ENCODE measurements at regions not wholly inside any gene's neighbourhood (a gene's known extent, or its start where the extent isn't known, plus 50 kb on each side); places are given as distances from the start of the nearest gene placed in this dataset.

DNA sequence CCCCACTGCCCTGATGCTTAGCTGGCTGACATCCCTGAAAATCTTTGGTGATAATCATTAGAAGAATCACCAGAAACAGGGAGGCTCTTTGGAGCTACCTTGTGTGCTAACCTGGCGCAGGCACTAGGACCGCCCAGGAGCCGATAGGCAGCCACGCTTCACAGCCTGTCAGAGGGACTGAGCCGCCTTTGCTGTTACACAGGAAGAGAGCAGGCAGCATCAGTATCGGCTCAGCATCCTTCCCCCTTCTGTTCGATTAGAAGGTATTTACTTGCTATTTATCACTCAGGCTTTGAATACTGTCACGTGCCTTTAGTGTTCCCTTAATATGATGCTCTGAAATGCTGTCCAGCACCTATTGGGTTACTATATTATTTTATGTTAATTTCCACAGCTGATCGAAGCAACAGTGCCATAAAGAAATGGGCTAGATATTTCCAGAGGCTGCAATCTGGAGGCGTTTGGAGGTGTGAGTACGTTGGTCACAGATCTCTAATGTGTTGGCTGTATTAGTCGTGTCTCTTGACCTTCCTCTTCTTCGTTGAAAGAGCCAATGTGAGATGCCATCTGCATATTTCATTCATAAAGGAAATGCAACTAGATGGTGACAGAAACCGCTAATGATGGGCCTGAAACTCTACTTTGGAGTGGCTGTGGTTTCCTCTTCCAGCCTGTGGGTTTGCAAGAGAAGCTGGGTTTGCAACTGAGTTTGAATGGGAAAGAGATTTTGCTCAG lies 110.4 kb upstream of the RAB27B start:
- Histone ChIP-seq H3K9me3 (ENCODE audit: control insufficient read depth in 1 of 2, low read length in 2 of 2) (no peaks in the 10 kb centered on the region), H3K4me3 (ENCODE audit: low read depth in 1 of 2, low read length in 2 of 2) (peak overlapping the region in 1 of 2 donors; percentile 31), H3K36me3 (ENCODE audit: control insufficient read depth in 1 of 2, insufficient read depth in 2 of 2, low read length in 2 of 2) (no peaks in the 10 kb centered on the region), H3K27ac (ENCODE audit: low read length) (no peak overlapping the region), H3K27me3 (ENCODE audit: low read depth, low read length) (no peaks in the 10 kb centered on the region), H3K4me1 (ENCODE audit: control insufficient read depth in 1 of 2, insufficient read depth in 2 of 2, low read length in 2 of 2) (peaks cover 0 to 3% of the 10 kb centered on the region in 2 donors)

DNA sequence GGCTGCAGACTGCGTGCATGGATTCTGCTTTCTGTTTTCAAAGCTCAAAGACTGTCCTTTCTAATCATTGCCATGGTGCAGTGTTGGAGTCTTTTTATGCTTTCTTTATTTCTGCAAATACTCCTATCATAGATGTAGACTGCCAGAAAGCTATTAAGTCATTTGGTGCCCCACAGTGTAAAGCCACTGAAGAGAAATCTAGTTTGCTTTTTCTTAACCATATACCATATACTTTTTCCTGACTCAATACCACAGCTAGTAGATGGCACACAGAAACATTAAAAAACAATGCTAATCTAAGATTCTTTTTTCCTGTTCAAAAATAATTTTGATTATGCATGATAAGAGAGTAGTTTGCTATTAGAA lies 109.9 kb upstream of the RAB27B start:
- H3K36me3 ChIP-seq (ENCODE audit: control insufficient read depth in 1 of 2, insufficient read depth in 2 of 2, low read length in 2 of 2): no peaks in the 10 kb centered on the region
- no peak overlapping the region for H3K4me3 ChIP-seq (ENCODE audit: low read depth in 1 of 2, low read length in 2 of 2)
- no peaks in the 10 kb centered on the region for H3K9me3 ChIP-seq (ENCODE audit: control insufficient read depth in 1 of 2, low read length in 2 of 2)
- peaks cover 0 to 3% of the 10 kb centered on the region in 2 donors for H3K4me1 ChIP-seq (ENCODE audit: control insufficient read depth in 1 of 2, insufficient read depth in 2 of 2, low read length in 2 of 2)
- no peak overlapping the region for H3K27ac ChIP-seq (ENCODE audit: low read length)
- H3K27me3 ChIP-seq (ENCODE audit: low read depth, low read length): no peaks in the 10 kb centered on the region

DNA sequence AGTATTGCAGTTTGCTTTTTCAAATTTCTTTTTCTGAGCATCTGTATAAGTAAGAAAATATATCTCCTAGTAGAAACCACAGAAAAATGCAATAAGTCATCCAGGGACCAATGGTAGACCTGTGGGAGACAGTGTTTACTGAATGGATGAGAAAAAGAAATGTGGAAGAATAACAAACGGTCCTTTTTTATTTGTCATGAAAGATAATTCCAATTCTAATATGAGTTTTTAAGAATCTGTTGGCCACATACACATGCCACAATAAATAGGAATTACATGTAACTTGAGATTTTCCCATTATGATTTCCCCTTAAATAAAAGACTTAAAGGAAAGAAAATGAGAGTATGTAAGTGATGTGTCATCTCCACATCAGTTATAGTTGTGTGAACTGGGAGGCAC lies 107.7 kb upstream of the RAB27B start:
- no peak overlapping the region for H3K27ac ChIP-seq (ENCODE audit: low read length)
- no peaks in the 10 kb centered on the region for H3K27me3 ChIP-seq (ENCODE audit: low read depth, low read length)
- peaks cover 0 to 3% of the 10 kb centered on the region in 2 donors for H3K4me1 ChIP-seq (ENCODE audit: control insufficient read depth in 1 of 2, insufficient read depth in 2 of 2, low read length in 2 of 2)
- H3K36me3 ChIP-seq (ENCODE audit: control insufficient read depth in 1 of 2, insufficient read depth in 2 of 2, low read length in 2 of 2): no peaks in the 10 kb centered on the region
- no peak overlapping the region for H3K4me3 ChIP-seq (ENCODE audit: low read depth in 1 of 2, low read length in 2 of 2)
- H3K9me3 ChIP-seq (ENCODE audit: control insufficient read depth in 1 of 2, low read length in 2 of 2): no peaks in the 10 kb centered on the region

DNA sequence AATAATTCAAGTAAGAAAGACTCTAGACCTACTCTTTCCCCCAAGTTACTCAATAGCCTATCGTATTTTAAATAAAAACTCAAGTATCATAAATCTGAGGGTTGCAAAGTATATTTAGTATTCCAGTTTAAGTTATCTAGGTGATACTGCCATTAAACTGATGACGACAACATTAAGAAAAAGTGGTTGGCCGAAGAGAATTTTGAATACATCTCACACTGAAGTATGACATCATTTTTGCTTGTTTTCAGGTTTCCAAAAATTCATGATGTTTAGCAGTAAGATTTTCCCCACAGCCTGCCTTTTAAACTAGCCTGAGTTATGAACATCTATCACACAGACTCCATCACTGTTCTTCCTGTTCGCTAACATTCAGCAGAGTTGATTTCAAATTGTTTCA lies 102.1 kb upstream of the RAB27B start:
- no peaks in the 10 kb centered on the region for H3K27me3 ChIP-seq (ENCODE audit: low read depth, low read length)
- no peak overlapping the region for H3K27ac ChIP-seq (ENCODE audit: low read length)
- no peaks in the 10 kb centered on the region for H3K4me1 ChIP-seq (ENCODE audit: control insufficient read depth in 1 of 2, insufficient read depth in 2 of 2, low read length in 2 of 2)
- H3K4me3 ChIP-seq (ENCODE audit: low read depth in 1 of 2, low read length in 2 of 2): no peak overlapping the region
- no peaks in the 10 kb centered on the region for H3K36me3 ChIP-seq (ENCODE audit: control insufficient read depth in 1 of 2, insufficient read depth in 2 of 2, low read length in 2 of 2)
- no peaks in the 10 kb centered on the region for H3K9me3 ChIP-seq (ENCODE audit: control insufficient read depth in 1 of 2, low read length in 2 of 2)

DNA sequence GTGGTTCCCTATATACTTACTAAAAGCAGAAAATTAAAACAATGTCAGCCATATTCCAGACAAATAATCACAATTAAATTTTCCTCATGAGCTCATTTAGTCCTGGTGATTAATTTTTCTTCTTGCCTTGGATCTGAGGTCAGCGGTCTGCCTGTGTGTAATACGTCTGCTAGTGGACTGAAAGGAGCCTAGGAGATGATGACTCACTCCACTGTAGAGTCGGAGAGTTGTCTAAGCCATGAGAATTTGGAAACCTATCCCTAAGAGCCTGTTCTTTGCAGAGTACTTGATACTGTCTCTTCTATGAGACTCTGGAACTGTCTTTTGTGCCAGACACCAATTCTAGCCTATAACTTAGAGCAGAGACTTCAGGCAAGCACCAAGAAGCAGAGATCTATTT lies 94.2 kb upstream of the RAB27B start:
- H3K27me3 ChIP-seq (ENCODE audit: low read depth, low read length): no peaks in the 10 kb centered on the region
- no peaks in the 10 kb centered on the region for H3K36me3 ChIP-seq (ENCODE audit: control insufficient read depth in 1 of 2, insufficient read depth in 2 of 2, low read length in 2 of 2)
- H3K27ac ChIP-seq (ENCODE audit: low read length): no peak overlapping the region
- no peaks in the 10 kb centered on the region for H3K4me1 ChIP-seq (ENCODE audit: control insufficient read depth in 1 of 2, insufficient read depth in 2 of 2, low read length in 2 of 2)
- H3K9me3 ChIP-seq (ENCODE audit: control insufficient read depth in 1 of 2, low read length in 2 of 2): no peaks in the 10 kb centered on the region
- no peak overlapping the region for H3K4me3 ChIP-seq (ENCODE audit: low read depth in 1 of 2, low read length in 2 of 2)

DNA sequence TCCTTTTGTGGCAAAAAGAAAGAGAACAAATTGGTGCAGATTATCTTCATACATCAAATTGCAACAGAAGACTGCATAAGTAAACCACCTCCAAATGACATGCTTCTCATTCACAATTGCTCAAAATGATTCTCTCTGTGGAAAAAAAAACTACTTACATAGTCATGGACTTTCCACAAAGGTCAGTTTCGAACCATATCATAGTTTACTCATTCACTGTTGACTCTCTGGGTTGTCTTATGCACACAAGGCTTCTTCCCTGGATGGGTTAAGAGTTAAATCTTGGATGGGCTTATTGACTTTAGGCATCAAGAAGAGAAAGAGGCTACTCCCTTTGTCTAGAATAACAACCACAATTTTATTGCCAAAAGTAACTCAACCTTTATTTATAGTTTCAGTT lies 91.3 kb upstream of the RAB27B start:
- Histone ChIP-seq H3K4me3 (ENCODE audit: low read depth in 1 of 2, low read length in 2 of 2) (no peak overlapping the region), H3K4me1 (ENCODE audit: control insufficient read depth in 1 of 2, insufficient read depth in 2 of 2, low read length in 2 of 2) (no peaks in the 10 kb centered on the region), H3K27me3 (ENCODE audit: low read depth, low read length) (no peaks in the 10 kb centered on the region), H3K9me3 (ENCODE audit: control insufficient read depth in 1 of 2, low read length in 2 of 2) (no peaks in the 10 kb centered on the region), H3K36me3 (ENCODE audit: control insufficient read depth in 1 of 2, insufficient read depth in 2 of 2, low read length in 2 of 2) (no peaks in the 10 kb centered on the region), H3K27ac (ENCODE audit: low read length) (no peak overlapping the region)

DNA sequence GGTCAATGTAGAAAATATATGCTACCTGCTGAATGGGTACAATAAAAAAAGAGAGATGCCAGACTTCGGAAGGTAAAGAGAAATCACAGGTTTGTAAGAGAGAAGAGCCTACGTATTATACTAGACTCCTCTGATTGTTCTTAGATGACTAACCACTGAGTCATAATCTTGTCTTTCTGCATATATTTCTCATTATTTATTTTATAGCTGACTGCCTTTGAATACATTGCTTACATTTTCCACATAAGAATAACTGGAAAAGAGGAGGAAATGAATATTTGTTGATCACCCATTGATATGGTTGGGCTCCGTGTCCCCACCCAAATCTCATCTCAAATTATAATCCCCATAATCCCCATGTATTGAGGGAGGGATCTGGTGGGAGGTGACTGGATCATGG lies 90.3 kb upstream of the RAB27B start:
- Histone ChIP-seq H3K4me3 (ENCODE audit: low read depth in 1 of 2, low read length in 2 of 2) (no peak overlapping the region), H3K27me3 (ENCODE audit: low read depth, low read length) (no peaks in the 10 kb centered on the region), H3K27ac (ENCODE audit: low read length) (no peak overlapping the region), H3K4me1 (ENCODE audit: control insufficient read depth in 1 of 2, insufficient read depth in 2 of 2, low read length in 2 of 2) (peaks cover 0 to 7% of the 10 kb centered on the region in 2 donors), H3K36me3 (ENCODE audit: control insufficient read depth in 1 of 2, insufficient read depth in 2 of 2, low read length in 2 of 2) (no peaks in the 10 kb centered on the region), H3K9me3 (ENCODE audit: control insufficient read depth in 1 of 2, low read length in 2 of 2) (no peaks in the 10 kb centered on the region)

DNA sequence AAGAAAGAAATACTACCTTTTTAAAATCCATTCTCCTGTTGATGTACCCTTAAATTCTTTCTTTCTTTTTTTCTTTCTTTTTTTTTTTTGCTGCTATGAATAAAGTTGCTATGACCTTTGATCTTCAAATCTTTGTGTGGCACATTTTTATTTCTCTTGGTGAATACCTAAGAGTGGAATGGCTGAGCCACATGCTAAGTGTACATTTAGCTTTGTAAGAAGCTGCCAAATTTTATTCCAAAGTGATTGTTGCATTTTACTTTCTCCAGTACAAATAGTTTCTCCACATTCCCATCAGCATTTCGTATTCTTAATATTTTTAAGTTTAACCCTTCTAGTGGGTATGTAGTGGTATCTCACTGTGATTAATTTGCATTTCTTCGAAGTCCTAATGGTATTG lies 88.8 kb upstream of the RAB27B start:
- Histone ChIP-seq H3K27me3 (ENCODE audit: low read depth, low read length) (no peaks in the 10 kb centered on the region), H3K4me1 (ENCODE audit: control insufficient read depth in 1 of 2, insufficient read depth in 2 of 2, low read length in 2 of 2) (peaks cover 0 to 10% of the 10 kb centered on the region in 2 donors), H3K27ac (ENCODE audit: low read length) (no peak overlapping the region), H3K4me3 (ENCODE audit: low read depth in 1 of 2, low read length in 2 of 2) (no peak overlapping the region), H3K9me3 (ENCODE audit: control insufficient read depth in 1 of 2, low read length in 2 of 2) (no peaks in the 10 kb centered on the region), H3K36me3 (ENCODE audit: control insufficient read depth in 1 of 2, insufficient read depth in 2 of 2, low read length in 2 of 2) (no peaks in the 10 kb centered on the region)

DNA sequence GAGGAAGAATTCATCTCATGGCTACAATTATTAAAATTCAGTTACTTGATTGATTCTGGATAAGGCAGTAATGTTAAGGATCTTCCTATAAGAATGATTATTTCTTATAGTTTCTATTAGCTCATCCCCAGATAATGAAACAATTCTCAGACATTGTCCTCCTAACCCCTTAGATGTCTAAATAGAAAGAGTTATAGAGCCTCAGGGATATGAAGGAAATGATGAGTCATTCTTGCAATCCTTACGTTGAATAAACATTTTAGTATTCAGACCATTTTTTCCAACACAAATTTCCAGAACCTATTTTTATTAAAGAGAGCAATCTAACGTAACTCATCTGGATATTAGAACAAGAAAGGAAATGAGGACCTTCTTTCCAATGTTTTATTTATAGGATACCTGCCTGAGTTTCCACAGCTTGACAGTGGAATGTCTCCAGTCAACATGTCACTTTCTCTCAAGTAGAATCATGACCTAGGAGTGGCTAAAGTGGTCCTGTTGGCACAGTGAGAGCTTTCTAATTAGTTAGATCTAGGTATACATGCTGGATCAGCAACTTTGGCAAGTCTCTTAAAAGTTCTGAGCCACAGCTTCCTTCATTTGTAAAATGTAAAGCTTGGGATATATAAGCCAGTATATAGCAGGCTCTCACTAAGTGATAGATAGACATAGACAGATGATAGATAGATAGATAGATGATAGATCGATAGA lies 88.0 kb upstream of the RAB27B start:
- no peaks in the 10 kb centered on the region for H3K9me3 ChIP-seq (ENCODE audit: control insufficient read depth in 1 of 2, low read length in 2 of 2)
- H3K27me3 ChIP-seq (ENCODE audit: low read depth, low read length): no peaks in the 10 kb centered on the region
- no peak overlapping the region for H3K27ac ChIP-seq (ENCODE audit: low read length)
- peaks cover 0 to 10% of the 10 kb centered on the region in 2 donors for H3K4me1 ChIP-seq (ENCODE audit: control insufficient read depth in 1 of 2, insufficient read depth in 2 of 2, low read length in 2 of 2)
- no peaks in the 10 kb centered on the region for H3K36me3 ChIP-seq (ENCODE audit: control insufficient read depth in 1 of 2, insufficient read depth in 2 of 2, low read length in 2 of 2)
- H3K4me3 ChIP-seq (ENCODE audit: low read depth in 1 of 2, low read length in 2 of 2): no peak overlapping the region

DNA sequence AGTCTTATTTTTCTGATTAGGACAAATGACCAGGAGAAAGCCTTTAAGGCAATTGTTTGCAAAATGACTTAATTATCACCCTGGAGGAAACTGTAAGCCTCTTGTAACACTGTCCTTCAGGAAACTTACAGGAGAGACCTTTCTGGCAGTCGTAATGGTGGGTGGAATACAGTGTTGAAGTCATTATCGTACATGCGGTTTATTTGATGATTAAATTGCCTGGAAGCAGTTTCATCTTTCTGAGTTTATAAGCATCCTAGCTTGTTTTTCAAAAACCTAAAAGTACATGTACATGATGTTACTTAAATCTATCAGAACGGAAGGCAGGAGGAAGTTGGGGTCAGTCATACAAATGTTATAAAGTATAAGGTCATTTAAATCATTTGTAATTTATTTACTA lies 86.2 kb upstream of the RAB27B start:
- no peaks in the 10 kb centered on the region for H3K27me3 ChIP-seq (ENCODE audit: low read depth, low read length)
- peaks cover 0 to 10% of the 10 kb centered on the region in 2 donors for H3K4me1 ChIP-seq (ENCODE audit: control insufficient read depth in 1 of 2, insufficient read depth in 2 of 2, low read length in 2 of 2)
- no peak overlapping the region for H3K27ac ChIP-seq (ENCODE audit: low read length)
- H3K4me3 ChIP-seq (ENCODE audit: low read depth in 1 of 2, low read length in 2 of 2): no peak overlapping the region
- no peaks in the 10 kb centered on the region for H3K9me3 ChIP-seq (ENCODE audit: control insufficient read depth in 1 of 2, low read length in 2 of 2)
- H3K36me3 ChIP-seq (ENCODE audit: control insufficient read depth in 1 of 2, insufficient read depth in 2 of 2, low read length in 2 of 2): no peaks in the 10 kb centered on the region

DNA sequence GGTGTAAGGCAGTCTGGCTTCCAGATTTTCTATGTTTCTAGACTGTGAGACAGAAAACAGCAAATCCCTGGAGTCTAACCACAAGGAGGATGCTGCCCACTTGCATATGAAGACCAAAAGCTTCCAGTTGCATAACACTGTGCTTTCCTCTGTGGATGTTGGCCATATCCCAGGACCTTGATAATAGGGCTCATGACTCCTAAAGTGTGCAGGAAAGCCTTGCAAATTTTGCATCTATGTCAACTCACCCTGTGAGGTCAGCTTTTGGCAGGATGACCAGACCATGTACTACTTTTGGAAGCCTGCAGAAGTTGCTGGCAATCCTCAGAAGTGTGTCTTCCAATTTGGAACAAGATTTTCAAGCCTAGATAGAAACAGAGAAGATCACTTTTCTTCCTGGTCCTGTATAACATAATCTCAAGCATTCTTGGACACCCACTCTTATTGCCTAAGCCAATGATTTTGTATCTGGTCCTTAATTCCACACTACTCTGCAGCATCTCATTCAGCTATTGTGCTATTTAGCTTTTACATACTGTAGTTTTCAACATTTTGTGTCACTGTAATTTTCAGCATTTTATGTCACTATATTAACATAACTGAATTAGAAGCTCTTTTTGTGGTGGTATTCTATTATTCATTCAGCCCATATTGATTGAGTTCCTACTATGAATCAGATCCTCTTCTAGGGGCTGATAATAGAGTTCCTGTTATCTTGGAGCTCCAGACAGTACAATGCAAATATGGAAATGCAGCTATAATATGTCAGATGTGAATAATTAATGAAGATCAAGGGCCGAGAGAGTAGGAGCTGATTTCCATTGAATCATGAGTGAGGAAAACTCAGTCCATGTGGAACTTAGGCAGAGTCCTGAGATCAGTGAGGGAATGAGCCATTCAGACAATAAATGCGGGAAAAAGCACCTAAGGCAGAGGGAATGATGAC lies 85.3 kb upstream of the RAB27B start:
- Histone ChIP-seq H3K27me3 (ENCODE audit: low read depth, low read length) (no peaks in the 10 kb centered on the region), H3K4me3 (ENCODE audit: low read depth in 1 of 2, low read length in 2 of 2) (no peak overlapping the region), H3K9me3 (ENCODE audit: control insufficient read depth in 1 of 2, low read length in 2 of 2) (no peaks in the 10 kb centered on the region), H3K36me3 (ENCODE audit: control insufficient read depth in 1 of 2, insufficient read depth in 2 of 2, low read length in 2 of 2) (no peaks in the 10 kb centered on the region), H3K27ac (ENCODE audit: low read length) (no peak overlapping the region), H3K4me1 (ENCODE audit: control insufficient read depth in 1 of 2, insufficient read depth in 2 of 2, low read length in 2 of 2) (peaks cover 0 to 10% of the 10 kb centered on the region in 2 donors)

All from muscle layer of duodenum (tissue), 2 donors.